GM21526 (cell line): ENCODE measurements at regions not wholly inside any gene's neighbourhood (a gene's known extent, or its start where the extent isn't known, plus 50 kb on each side); places are given as distances from the start of the nearest gene placed in this dataset.

Experiments
- ATAC-seq: cut with Tn5 transposase; IDR thresholded peaks from one replicate; pipeline ENCODE4 v1.9.1; 2021; ENCODE audit warnings: moderate library complexity; ENCODE audit not compliant: unreplicated experiment, low FRiP score

DNA sequence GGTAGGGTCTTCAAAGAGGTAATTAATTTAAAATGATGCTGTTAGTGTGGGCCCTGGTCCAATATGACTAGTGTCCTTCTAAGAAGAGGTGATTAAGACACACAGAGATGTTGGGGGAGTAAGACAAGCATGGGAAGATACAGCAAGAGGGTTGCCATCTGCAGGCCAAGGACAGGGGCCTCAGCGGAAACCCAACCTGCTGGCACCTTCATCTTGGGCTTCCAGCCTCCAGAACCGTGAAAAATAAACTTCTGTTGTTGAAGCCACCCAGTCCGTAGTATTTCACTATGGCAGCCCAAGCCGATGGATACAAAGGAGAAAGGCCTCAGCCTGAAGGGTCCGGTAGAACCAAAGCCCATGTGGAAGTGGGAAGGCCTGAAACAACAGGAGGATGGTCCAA lies 161.7 kb upstream of the UBE2E1 start:
- ATAC-seq = no peak

DNA sequence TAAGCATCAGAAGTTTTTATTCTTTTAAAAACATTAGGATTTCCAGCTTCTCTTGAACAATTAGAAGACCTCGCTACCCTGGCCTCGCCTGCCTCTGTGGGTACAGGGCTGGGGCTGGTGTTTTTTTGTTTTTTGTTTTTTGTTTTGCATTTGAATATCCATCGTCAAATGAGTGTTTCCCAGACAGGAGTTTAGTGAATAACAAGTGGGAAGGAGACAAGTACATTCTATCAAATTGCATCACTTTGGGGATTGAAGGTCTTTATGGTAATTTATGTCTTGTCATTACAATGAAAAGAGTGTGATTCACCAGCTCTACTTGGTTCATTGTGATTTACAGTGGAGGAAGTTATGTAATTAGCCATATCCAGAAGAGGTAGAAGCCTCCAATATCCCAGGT lies 161.1 kb upstream of the UBE2E1 start:
- ATAC-seq = no peak

DNA sequence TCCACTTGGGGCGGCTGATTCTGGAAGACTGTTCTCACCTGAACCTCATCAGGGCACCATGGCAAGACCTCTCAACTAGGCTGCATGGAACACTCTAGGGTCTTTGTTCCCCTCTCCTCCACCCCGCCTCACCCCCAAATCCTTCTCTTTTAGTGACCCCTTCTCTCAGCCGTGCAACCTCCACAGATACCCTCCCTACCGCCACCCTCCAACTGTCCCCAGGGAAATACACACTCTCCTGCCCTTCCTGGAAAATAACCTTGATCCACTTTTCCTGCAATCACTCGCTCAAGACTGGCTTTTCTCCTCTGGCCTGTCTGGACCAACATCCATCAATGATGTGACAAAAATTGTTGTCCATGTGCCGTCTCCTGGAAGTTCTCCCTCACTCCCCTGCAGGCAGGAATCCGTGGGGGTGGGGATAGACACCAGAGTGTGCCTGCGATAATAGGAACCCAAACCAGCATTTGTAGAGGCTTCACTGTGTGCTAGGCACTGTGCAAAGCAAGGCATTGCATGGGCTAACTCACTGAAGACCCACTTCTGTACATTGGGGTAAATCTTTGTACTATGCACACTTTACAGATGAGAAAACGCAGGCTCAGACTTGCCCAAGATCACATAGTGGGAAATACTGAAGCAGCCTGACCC lies 160.1 kb upstream of the UBE2E1 start:
- ATAC-seq = no peak

DNA sequence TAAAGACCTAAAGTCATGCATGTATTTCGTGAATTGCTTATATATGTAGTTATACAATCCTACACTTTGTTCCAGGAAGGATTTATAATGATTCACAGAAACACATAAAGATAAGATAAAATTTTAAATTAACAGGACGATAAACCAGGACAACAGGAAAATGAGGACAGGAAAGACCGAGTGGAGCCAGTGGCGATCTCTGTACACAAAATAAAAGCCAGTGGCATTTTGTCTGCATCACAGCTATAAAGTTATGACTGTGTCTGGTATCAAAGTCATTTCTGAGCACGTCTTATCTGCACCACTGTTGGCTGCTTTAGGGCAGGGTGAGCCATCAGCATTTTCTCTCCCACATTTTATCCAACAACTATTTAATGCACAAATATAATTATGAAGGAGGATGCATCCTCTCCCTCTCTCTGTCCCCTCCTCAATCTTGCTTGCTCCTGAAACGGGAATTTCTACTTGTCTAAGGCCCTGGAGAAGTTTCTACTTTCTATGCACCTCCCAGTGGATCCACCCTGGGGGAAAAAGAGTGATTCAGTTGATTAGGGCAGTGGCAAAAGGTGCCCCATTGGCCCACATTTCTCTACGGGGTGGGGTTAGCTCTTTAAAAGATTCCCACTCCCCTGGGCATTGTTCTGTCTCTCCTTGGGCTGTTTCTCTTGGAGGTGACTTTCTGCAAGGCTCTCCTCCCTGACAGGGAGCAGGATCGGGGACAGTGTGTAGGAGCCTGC lies 159.4 kb upstream of the UBE2E1 start:
- ATAC-seq = no peak

DNA sequence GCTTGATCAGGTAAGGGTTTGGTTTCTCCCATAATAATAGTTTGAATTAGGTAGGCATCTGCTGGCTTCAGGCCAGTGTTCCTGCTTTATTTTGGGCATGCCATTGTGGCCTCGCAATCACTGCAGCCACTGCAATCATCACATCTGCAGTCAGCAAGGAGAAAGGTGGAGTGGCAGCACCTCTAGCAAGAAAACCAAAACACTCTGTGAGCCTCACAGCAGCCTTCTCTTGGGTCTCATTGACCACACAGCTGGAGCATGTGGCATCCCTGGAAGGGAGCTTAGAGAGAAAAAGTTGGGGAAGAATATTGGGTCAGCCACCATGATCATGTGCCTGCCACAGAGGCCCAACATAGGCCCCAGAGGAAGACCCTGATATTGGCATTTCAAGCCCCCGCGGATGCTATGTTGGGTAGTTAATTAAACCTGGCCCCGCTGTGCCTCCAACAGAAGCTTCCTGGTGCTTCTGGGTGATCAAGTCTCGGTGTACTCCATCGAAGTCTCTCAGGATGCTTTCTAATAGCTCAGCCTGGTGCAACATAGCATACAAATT lies 158.0 kb upstream of the UBE2E1 start:
- no peak for ATAC-seq

DNA sequence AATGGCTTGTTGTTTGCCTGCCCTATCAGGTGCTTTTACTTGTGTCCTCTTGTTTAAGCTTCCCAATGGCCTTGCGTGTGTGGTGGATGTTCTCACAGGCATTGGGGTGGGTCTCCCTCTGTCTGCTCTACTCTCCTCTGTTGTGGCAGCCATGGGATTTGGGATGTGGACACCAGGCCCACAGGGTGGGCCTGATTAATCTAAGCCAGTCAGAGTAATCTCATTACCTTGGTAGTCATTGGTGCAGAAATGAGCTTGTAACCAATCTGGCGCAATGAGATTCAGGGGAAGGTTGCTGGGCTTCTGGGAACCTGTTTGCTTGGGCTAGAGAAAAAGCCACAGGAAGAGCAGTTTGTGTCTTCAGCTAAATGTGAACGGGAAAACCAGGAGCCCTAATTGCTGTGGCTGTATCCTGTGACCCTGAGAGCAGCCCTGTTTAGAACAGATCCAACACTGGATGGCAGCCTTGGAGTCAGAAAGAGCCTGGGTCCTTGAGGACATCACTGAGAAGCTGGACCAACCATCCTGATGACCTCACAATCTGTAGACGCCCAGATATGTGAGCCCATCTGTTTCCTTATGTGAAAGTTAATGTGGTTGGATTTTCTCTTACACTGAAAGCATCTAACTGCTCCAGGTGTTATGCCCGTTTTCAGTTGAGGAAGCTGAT lies 157.3 kb upstream of the UBE2E1 start:
- ATAC-seq = no peak

DNA sequence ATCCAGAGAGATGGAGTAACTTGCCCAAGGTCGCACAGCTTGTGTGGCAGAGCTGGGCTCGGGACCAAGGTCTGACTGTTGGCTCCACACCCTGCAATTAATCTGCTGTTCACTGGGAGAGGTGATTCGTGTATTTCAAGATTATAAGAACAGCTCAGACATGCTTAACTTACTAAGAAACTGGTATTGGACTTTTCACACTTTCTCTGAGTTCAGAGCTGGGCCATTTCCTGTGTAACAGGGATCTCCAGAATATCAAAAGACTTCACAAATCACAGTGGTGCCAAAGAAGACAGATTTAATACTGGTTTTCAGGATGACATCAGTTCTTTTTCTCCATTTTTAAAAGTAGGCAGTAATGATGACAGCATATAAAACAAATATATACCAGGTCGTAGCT lies 156.8 kb upstream of the UBE2E1 start:
- ATAC-seq = no peak

DNA sequence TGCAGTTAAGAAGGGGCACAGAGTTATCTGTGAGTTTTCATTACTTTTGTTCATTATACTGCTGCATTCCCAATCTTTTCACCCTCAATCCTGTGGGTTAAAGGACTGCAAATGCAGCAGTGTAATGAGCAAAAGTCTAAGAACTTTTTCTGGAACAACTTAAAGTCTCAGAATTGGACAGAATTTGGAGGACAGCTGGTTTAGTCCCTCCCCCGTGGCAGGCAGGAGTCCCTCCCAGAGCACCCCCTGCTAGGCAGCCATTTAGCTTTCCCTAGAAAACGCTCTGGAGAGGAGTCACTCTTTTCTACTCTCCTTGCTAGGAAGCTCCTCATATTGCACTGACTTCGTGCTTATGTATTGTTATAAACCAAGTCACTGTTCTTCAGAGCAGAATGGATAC lies 156.3 kb upstream of the UBE2E1 start:
- ATAC-seq = no peak

DNA sequence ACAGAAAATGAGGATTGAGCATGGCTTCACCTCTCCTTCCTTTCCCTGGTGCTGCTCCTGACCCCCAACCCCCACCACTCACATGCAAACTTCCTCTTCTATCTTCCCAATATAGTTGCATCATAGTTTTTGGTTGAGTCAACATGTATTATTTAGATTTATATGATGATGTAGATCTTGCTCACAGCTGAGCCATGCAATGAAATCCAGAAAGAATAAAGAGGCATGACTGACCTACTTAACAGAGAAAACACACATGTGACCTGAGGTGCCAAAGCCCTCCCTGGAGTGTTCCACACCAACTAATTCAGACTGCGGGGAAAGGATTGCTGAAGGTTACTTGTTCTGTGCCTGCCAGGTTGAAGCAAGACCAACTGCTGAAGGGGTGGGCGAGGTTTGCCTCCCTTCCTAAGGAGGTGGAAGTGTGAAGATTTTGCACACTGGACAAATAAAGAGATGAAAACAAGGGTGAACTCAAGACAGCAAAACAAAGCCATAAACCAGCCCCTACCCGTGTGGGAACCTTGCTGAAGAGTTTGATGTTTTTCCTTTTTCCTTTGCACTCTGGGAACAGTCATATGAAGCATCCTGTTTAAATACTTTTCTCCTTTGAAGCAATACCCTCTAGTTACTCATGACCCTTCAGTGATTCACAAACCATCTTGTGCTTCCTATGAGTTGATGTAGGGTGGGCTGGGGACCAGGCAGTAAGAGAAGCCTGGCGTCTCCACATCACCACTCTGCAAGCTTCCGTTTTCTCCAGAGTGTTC lies 155.2 kb upstream of the UBE2E1 start:
- ATAC-seq = no peak

DNA sequence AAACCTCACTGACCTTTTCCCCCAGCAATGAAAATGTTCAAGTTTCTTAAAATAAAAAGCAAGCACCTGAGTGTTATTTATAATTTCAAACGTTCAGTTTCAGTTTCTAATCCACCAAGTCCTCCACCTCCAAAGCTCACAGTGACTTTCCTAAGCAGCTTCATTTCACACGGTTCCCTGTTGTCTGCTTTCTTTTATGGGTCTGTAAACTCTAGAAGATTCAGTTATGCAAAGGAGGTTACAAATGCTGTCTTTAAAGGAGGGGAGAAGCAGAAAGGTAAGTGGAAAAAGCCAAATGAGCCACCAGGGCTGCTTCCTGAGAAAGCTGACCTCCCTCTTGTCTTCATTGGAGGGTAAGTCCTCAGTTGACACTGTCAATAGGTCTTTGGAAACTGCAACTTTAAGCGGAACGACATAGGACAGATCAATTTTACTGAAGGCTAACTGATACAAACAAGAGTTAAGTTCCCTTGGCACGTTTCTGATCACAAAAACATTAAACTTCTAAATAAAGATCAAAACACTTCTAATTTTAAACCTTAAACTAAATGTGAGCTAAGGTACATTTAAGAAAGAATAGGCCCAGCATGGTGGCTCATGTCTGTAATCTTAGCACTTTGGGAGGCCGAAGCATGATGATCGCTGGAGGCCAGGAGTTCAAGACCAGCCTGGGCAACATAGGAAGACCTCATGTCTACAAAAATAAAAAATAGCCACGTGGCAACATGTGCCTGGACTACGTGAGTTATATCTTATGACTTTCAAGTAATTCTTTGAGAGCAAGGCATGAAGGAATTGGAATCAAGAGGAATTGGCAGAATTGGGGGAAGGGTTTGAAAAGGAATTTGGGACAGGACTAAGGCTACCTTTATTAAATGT lies 151.9 kb upstream of the UBE2E1 start:
- peak; percentile 94 for ATAC-seq

DNA sequence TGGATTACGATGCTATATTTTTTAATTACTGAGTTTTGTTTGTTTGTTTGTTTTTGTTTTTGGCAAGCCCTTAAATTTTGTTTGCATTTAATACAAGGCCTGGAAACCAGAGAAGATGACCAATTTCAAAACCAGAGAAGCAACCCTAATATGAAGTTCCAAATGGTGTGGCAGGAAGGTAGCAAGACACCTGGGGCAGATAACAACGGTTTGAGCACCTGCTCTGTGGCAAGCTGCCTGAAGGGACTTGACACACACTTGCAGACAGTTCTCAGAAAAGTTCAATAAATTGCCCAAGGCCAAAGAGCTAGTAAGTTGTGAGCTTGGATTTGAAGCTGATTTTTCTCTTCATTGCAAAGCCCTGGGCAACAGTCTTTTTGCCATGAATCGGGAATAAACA lies 151.2 kb upstream of the UBE2E1 start:
- ATAC-seq = peak; percentile 39

DNA sequence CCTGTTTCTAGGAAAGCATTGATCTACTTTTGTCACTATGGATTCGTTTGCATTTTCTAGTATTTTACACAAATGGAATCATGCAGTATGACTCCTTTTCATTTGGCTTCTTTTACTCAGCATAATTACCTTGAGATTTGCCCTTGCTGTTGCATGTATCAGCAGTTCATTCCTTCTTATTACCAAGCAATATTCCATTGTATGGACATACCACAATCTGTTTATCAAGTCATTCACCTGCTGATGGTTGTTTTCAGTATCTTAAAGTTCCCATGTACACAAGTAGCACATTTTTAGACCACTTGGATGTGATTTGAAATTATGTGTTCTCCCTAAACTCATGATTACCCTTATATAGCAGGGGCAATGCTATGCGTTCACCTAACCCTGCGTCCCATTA lies 150.0 kb upstream of the UBE2E1 start:
- ATAC-seq = no peak

DNA sequence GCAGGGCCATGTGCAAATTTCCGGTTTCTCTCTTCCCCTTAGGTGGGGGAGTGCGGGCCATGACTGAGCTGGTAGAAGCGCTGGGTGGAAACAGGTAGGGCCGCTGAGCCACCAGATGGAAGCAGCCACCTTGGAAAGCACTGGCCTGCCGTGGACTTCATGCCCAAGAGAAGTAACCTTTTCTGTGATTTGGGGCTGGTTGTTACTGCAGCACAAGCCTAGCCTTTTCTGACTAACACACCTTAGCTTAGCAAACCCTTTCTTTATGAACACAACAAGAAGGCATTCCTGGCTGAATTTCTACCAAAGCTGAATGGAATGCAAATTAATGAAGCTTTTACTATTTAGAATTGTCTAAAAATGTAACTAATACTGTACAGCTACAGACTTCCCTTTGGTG lies 149.6 kb upstream of the UBE2E1 start:
- no peak for ATAC-seq

DNA sequence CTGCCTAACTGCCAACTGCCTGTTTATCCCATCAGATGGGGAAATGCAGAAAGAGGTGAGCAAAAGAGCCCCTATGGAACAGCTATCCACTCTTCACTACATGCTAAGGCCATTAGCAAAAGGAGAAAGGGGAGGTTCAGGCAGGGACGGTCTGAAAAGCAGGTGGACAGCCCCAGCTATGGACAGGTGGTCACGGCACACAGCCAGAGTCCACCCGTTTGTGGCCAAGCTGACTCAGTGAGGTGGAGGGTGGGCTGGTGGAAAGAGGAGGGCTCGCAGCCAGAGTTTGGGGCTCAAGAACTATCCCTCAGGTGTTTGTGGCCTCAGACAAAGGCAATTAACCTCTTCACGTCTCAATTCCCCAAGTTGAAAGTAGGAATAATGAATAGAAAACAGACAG lies 148.9 kb upstream of the UBE2E1 start:
- ATAC-seq = no peak

DNA sequence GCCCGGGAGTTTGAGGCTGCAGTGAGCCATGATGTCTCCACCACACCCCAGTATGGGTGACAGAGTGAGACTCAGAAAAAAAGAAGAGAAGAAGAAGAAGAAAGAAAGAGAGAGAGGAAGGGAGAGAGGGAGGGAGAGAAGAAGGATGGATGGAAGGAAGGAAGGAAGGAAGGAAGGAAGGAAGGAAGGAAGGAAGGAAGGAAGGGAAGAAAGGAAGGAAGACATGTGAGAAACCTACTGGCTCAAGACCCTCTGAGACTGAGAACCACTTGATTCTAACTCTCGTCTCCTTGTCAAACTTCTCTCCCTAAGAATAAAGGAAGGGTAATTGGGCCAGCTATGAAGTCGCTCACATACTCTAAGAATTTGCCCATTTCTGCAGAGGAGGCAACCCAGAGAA lies 148.1 kb upstream of the UBE2E1 start:
- no peak for ATAC-seq

DNA sequence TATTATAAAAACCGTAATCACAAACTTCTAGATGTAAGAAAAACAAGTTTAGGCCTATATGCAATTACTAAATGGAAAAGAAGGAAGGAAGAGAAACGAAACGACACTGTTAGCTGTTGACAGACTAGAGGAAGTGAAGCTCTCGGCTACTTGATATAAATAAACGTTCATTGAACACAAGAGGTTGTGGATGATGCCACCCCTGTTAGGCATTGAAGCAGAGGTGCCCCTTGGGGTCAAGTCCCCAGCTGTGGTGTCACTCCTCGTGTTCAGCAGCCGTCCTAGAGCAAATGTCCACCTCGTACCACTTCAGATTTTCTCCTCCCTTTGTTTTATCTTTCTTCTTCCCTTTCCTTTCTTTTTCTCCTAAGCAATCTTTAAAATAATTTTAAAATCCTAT lies 146.5 kb upstream of the UBE2E1 start:
- ATAC-seq = peak; percentile 77

DNA sequence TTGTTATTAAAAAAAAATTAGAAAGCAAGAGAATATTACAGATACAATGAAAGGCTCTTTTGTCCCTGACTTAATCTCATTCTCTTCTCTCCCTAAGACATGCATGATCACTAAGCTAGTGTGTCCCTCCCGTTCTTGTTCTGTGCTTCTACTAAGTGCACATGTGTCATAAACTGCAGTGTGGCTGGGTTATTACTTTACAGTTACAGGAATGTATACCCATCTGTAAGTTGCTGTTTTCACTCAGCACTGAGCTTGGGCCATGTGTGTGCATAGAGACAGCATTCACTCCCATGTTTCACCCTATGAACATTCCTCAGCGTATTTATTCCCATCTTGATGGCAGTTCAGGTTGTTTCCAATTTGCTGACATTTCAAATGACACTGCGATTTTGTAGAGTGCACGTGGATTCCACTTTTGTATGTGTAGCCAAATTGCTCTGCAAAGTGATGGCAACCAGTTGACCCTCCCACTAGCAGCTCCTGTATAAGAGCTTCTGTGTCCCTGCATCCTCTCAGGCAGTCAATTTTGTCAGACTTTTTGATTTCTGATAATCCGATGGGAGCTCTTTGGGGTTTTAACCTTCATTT lies 145.8 kb upstream of the UBE2E1 start:
- ATAC-seq = no peak

DNA sequence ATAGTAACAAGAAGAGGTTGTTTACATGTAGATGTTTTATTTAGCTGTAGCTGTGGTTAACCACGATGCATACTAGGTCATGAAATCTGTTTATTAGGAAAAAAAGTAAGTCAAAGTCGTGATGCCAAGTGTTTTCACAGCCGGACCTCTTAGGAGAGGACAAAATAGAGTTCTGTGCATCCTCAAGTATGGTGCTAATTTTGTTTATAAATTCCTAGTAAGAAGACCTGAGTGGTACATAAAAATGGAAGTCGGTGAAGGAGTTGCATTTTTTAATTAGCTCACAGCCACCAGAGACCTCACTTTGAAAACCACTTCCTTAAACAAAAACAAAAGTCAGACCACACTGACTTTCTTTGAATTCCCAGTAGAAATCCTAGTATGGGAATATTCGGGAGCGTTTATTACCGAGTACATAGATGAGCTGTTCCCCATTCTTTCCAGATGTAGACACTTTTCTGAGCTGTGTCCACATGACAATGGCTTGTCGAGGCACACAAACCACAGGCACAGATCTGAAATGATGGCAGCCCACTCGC lies 143.6 kb upstream of the UBE2E1 start:
- no peak for ATAC-seq

DNA sequence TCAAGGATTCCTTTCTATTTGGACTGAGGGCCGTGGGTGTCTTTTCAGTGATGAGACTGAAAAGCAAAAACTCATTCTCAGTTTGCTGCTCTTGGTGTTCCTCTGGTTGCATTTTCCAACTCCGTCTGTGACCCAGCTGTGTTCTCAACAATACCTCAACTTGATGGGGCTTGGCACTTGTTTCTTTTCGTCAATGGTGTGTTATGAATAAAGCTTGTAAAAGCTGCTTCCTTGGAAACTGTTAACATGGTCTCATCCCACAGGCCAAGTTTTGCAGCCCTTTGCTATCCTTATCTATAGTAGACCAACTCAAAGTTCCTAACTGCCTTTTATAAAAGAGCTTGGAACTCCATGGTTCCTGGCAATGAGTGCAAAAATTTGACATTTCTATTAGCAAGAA lies 142.5 kb upstream of the UBE2E1 start:
- ATAC-seq = no peak
